BLaER1 (cell line): ENCODE measurements at regions not wholly inside any gene's neighbourhood (a gene's known extent, or its start where the extent isn't known, plus 50 kb on each side); places are given as distances from the start of the nearest gene placed in this dataset.
A peak's percentile ranks its signal among the peaks of the same experiment; 100 is the strongest.
"Not testable (repeated sequence)": the region's sequence is repeated elsewhere in the genome, so short reads cannot be mapped to it uniquely, and the experiment has no call there.

Experiments
- H3K27ac ChIP-seq: shearing (Covaris generic); formaldehyde crosslinking; 2 replicates; pipeline ENCODE4 v1.8.1; 2022
- H3K27me3 ChIP-seq: shearing (Covaris generic); formaldehyde crosslinking; 2 replicates; pipeline ENCODE4 v1.8.1; 2022
- H3K36me3 ChIP-seq: shearing (Covaris generic); formaldehyde crosslinking; 2 replicates; pipeline ENCODE4 v1.8.1; 2022
- H3K4me1 ChIP-seq: shearing (Covaris generic); formaldehyde crosslinking; 2 replicates; pipeline ENCODE4 v1.8.1; 2022
- H3K4me2 ChIP-seq: shearing (Covaris generic); formaldehyde crosslinking; 2 replicates; pipeline ENCODE4 v1.8.1; 2022
- H3K4me3 ChIP-seq: shearing (Covaris generic); formaldehyde crosslinking; 2 replicates; pipeline ENCODE4 v1.8.1; 2022
- H3K9ac ChIP-seq: shearing (Covaris generic); formaldehyde crosslinking; 2 replicates; pipeline ENCODE4 v1.8.1; 2022
- H3K9me3 ChIP-seq: shearing (Covaris generic); formaldehyde crosslinking; 2 replicates; pipeline ENCODE4 v1.8.1; 2022
- H4K20me1 ChIP-seq: shearing (Covaris generic); formaldehyde crosslinking; 2 replicates; pipeline ENCODE4 v1.8.1; 2022
- Cebpa-rat ChIP-seq: shearing (Covaris generic); IDR thresholded peaks from 2 replicates; pipeline ENCODE4 v1.8.1; 2022

DNA sequence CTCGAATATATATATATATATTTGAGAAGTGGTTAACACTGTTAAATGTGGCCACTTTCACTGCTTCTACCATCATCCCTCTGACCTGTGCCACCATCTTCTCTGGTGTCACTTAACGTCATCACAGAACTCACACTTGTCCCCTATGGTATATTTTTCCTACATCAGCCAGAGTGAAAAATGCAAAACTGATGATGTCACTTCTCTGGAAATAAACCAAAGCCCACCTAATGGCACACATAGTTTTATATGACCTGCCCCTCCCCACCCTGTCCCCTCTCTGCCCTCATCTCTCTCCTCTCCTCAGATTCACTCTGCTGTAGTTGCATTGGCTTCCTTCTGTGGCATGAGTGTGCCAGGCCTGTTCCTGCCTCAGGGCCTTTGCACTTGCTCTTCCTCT, 63.9 kb upstream of the IFNGR1 start:
- Histone ChIP-seq H3K4me2 (no peak overlapping the region; the same call in 1 of the 2 replicates), H3K36me3 (no peaks in the 10 kb centered on the region), H3K4me3 (no peak overlapping the region), H3K9ac (no peak overlapping the region), H3K4me1 (peaks cover 51% of the 10 kb centered on the region), H3K27me3 (no peaks in the 10 kb centered on the region), H3K9me3 (0 out of 2 replicates have a peak, but pooled peaks cover 9% of the 10 kb centered on the region), H4K20me1 (no peaks in the 10 kb centered on the region), H3K27ac (no peak overlapping the region; the same call in 1 of the 2 replicates)
- no peak for TF ChIP-seq Cebpa-rat

DNA sequence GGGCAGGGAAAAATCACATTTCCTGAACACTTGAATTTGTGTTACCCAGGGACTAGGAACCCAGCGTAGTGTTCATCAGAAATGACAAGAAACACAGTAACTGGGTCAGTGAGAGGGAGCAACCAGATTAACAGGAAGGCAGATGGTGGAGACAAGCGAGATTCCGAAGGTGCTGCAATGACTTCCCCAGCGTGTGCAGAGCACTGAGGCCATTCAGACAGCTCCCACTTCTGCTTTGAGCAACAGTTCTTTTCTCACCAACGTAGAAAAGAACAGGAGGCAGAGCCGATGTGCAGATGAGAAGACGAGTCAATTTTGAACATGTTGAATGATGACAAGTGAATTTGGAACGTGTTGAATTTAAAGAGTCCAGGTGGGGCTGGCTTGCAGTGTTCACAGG, 63.1 kb upstream of the IFNGR1 start:
- no peaks in the 10 kb centered on the region for H3K36me3 ChIP-seq
- H4K20me1 ChIP-seq: no peaks in the 10 kb centered on the region
- no peak overlapping the region for H3K9ac ChIP-seq
- peak overlapping the region; percentile 43 for H3K4me2 ChIP-seq
- H3K27me3 ChIP-seq: no peaks in the 10 kb centered on the region
- no peak overlapping the region for H3K4me3 ChIP-seq
- no peak overlapping the region for H3K27ac ChIP-seq
- TF ChIP-seq Cebpa-rat: no peak
- H3K9me3 ChIP-seq: 0 out of 2 replicates have a peak, but pooled peaks cover 3% of the 10 kb centered on the region
- peaks cover 54% of the 10 kb centered on the region for H3K4me1 ChIP-seq

GRCh38 chr6:137279279-137279678, 60.1 kb upstream of the IFNGR1 start:
- not testable (repeated sequence) for H3K36me3 ChIP-seq, H4K20me1 ChIP-seq, H3K4me2 ChIP-seq, H3K9ac ChIP-seq, H3K9me3 ChIP-seq, H3K27me3 ChIP-seq, H3K27ac ChIP-seq, H3K4me3 ChIP-seq
- H3K4me1 ChIP-seq: peaks cover 35% of the 10 kb centered on the region

DNA sequence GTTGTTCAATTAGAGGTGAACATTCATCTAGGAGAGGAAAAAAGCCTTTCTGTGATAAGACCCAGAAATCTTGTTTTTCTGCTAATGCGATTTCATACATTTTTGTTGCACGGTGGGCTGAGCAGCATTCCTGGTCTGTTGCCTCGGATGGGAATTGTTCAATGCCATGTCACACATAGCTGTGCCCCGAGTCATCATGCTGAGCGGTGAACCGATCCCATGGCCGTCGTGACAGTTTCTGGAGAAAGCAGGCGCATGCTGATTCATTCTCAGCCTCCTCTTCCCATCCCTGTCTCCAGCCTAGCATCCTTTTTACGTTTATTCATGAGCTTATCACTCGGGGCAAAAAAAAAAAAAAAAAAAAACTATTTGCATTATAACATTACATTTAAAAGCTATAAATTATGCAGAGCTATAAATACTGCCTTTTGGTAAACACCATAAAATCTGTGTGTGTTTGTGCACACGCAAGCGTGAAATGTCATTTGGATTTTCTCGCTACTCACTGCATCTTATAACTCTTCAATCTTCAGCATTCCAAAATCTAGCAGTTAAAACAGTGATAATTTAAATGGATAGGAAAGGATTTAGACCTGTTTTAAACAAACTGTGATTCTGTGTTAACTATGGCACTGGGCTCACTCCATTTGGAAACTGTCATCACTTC, 58.9 kb upstream of the IFNGR1 start:
- Histone ChIP-seq H3K4me3 (no peak overlapping the region), H3K4me2 (no peak overlapping the region), H3K4me1 (peaks cover 23% of the 10 kb centered on the region), H4K20me1 (no peaks in the 10 kb centered on the region), H3K27me3 (no peaks in the 10 kb centered on the region), H3K9me3 (no peaks in the 10 kb centered on the region), H3K9ac (no peak overlapping the region), H3K27ac (no peak overlapping the region), H3K36me3 (no peaks in the 10 kb centered on the region)
- TF ChIP-seq Cebpa-rat: no peak

DNA sequence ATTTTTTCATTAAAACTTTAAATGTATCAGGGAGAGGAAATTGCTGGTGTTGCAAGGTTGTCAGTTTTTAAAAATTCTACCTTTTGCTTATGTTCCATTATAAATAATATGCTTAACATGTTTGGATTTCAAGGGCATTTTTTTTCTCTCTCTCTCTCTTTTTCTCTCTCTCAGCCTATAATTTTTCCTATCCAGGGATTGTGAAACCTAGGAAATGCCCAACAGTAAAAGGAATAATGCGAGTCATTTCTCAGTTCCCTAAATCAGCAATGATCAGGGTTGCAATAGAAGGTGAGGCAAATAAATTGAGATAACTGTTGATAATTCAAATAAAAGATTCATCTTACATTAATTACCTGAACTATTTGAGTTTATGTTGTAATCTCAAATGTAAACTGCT, 53.2 kb upstream of the IFNGR1 start:
- no peak overlapping the region for H3K27ac ChIP-seq
- no peak overlapping the region for H3K4me3 ChIP-seq
- H3K9ac ChIP-seq: no peak overlapping the region
- H3K36me3 ChIP-seq: no peaks in the 10 kb centered on the region
- no peaks in the 10 kb centered on the region; the same call in 1 of the 2 replicates for H3K9me3 ChIP-seq
- no peak overlapping the region for H3K4me2 ChIP-seq
- no peaks in the 10 kb centered on the region for H4K20me1 ChIP-seq
- TF ChIP-seq Cebpa-rat: no peak
- 0 out of 2 replicates have a peak, but pooled peaks cover 2% of the 10 kb centered on the region for H3K4me1 ChIP-seq
- no peaks in the 10 kb centered on the region for H3K27me3 ChIP-seq

- TF ChIP-seq Cebpa-rat: no peak
- Histone ChIP-seq H3K27ac (no peak overlapping the region), H3K27me3 (no peaks in the 10 kb centered on the region), H3K9me3 (no peaks in the 10 kb centered on the region; the same call in 1 of the 2 replicates), H3K4me3 (no peak overlapping the region), H3K36me3 (no peaks in the 10 kb centered on the region), H3K4me2 (no peak overlapping the region), H3K4me1 (no peaks in the 10 kb centered on the region), H3K9ac (no peak overlapping the region), H4K20me1 (no peaks in the 10 kb centered on the region)
Measured at GRCh38 chr6:137271245-137272183, 52.3 kb upstream of the IFNGR1 start.

GRCh38 chr6:137269803-137270202, 50.6 kb upstream of the IFNGR1 start:
- no peaks in the 10 kb centered on the region for H3K36me3 ChIP-seq
- H3K4me1 ChIP-seq: peaks cover 5% of the 10 kb centered on the region; the same call in 1 of the 2 replicates
- H3K4me2 ChIP-seq: no peak overlapping the region
- H3K27me3 ChIP-seq: no peaks in the 10 kb centered on the region
- no peak for TF ChIP-seq Cebpa-rat
- H3K9me3 ChIP-seq: no peaks in the 10 kb centered on the region; the same call in 1 of the 2 replicates
- H3K4me3 ChIP-seq: no peak overlapping the region
- H3K27ac ChIP-seq: no peak overlapping the region
- no peak overlapping the region for H3K9ac ChIP-seq
- no peaks in the 10 kb centered on the region for H4K20me1 ChIP-seq

GRCh38 chr6:137269347-137269746, 50.2 kb upstream of the IFNGR1 start:
- H3K27ac ChIP-seq: no peak overlapping the region
- no peak overlapping the region for H3K4me3 ChIP-seq
- no peaks in the 10 kb centered on the region for H3K27me3 ChIP-seq
- no peaks in the 10 kb centered on the region for H3K36me3 ChIP-seq
- H4K20me1 ChIP-seq: no peaks in the 10 kb centered on the region
- H3K9me3 ChIP-seq: peaks cover under 1% of the 10 kb centered on the region; the same call in 1 of the 2 replicates
- no peak for TF ChIP-seq Cebpa-rat
- H3K4me2 ChIP-seq: no peak overlapping the region
- H3K9ac ChIP-seq: no peak overlapping the region
- peaks cover 5% of the 10 kb centered on the region; the same call in 1 of the 2 replicates for H3K4me1 ChIP-seq
